H1 (cell line): ENCODE measurements at regions not wholly inside any gene's neighbourhood (a gene's known extent, or its start where the extent isn't known, plus 50 kb on each side); places are given as distances from the start of the nearest gene placed in this dataset.

Experiments
- CHD2 ChIP-seq: IDR thresholded peaks from 2 replicates; pipeline ENCODE4 v1.6.1; 2012; ENCODE audit warnings: low read length, improper control_type of control experiment
- CHD7 ChIP-seq: fragments of 300-600 bp; sonication (generic); IDR thresholded peaks from 2 replicates; pipeline ENCODE4 v1.7.1; 2012; ENCODE audit warnings: low read length, moderate library complexity, mild to moderate bottlenecking, inconsistent platforms; ENCODE audit not compliant: insufficient replicate concordance
- CREB1 ChIP-seq: IDR thresholded peaks from 2 replicates; pipeline ENCODE4 v1.6.1; 2012; ENCODE audit warnings: inconsistent platforms
- EGR1 ChIP-seq: IDR thresholded peaks from 2 replicates; pipeline ENCODE4 v1.6.1; 2011; ENCODE audit warnings: low read depth, low read length, borderline replicate concordance
- EP300 ChIP-seq, 2 experiments: IDR thresholded peaks; 1 replicate in 1 of 2; 2 replicates in 1 of 2; pipeline ENCODE4 v1.6.1; 2011 to 2012; ENCODE audit warnings: low read depth in 2 of 2, low read length in 2 of 2, mild to moderate bottlenecking in 2 of 2, borderline replicate concordance in 1 of 2, inconsistent platforms in 1 of 2, moderate library complexity in 1 of 2
- FOSL1 ChIP-seq: IDR thresholded peaks from 2 replicates; pipeline ENCODE4 v1.6.1; 2011; ENCODE audit warnings: mild to moderate bottlenecking, low read depth, low read length, moderate library complexity; ENCODE audit not compliant: insufficient read depth
- KDM4A ChIP-seq: IDR thresholded peaks from one replicate; pipeline ENCODE4 v1.7.1; 2012; ENCODE audit warnings: low read depth, mild to moderate bottlenecking, moderate library complexity, low read length, inconsistent platforms; ENCODE audit not compliant: severe bottlenecking
- RBBP5 ChIP-seq: IDR thresholded peaks from 2 replicates; pipeline ENCODE4 v1.7.1; 2012; ENCODE audit warnings: low read depth, mild to moderate bottlenecking, inconsistent platforms, low read length, moderate library complexity, borderline replicate concordance
- USF2 ChIP-seq: IDR thresholded peaks from 2 replicates; pipeline ENCODE4 v1.6.1; 2011; ENCODE audit warnings: low read length, improper control_type of control experiment

DNA sequence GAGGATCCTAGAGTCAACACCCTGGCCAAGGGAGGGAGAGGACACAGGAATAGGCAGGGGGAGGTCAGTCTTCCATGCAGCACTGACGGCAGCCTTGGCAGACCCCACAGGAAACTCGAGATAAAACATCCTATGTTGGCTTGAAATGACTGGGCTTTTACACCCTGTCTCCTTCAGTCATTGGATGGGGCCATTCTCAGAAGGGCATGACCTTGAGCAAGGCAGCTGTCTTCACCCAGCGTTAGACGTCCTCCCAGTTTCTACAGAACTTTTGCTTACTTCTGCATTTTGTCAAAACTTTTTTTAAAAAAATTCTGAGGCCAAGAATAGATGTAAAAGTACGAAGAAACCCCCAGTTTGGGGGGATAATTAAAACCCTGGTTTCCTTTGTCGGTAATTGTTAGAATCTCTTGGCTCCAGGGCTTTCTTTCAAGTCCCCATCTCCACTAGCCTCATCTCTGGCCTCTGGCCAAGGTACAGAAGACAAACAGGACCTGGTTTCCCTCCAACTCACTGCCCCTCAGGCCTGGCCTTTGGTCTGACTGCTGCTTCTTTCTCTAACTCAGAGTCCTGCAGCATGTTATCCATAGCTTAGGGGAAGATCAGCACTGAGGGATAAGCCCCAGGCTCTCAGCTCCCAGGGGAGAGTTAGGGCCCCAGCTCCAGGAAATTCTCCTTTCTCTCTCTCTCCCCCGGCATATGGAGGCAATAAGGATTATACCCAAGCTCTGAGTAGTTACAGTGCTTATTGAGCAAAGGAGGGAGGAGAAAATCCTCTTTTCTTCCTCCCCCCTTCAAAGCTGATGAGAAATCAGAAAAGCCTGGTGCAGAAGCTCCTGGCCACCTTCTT lies 51.6 kb upstream of the KCND3 start (continued):
- TF ChIP-seq CHD7 = no peak
- TF ChIP-seq FOSL1 = no peak
- no peak for TF ChIP-seq USF2
- no peak for TF ChIP-seq EGR1
- no peak for TF ChIP-seq EP300 (IDR thresholded peaks at IDR 0.05; ENCODE audit: borderline replicate concordance in 1 of 2, low read depth in 2 of 2, low read length in 2 of 2)
- TF ChIP-seq KDM4A = no peak
- no peak for TF ChIP-seq RBBP5
- no peak for TF ChIP-seq CHD2
- TF ChIP-seq CREB1 = no peak
